HCT116 (cell line): ENCODE measurements at regions not wholly inside any gene's neighbourhood (a gene's known extent, or its start where the extent isn't known, plus 50 kb on each side); places are given as distances from the start of the nearest gene placed in this dataset.

Experiments used
- ATAC-seq: fragments of 200-7000 bp; cut with Tn5 transposase; 2 replicates; pipeline ENCODE4 v1.9.1; 2020; ENCODE audit warnings: mild to moderate bottlenecking, moderate library complexity
- BruUV-seq: library from RNA; stranded (reverse); fragments of 400-500 nt; replicated peaks from 2 replicates; lab custom pipeline; 2021; lab: Mats Ljungman, UMichigan
- CTCF ChIA-PET: fragments of 300-600 bp; sonication (Branson Sonifier 250); formaldehyde crosslinking; loops from one replicate; lab custom pipeline; 2021; ENCODE audit warnings: antibody characterized with exemption; lab: Charles Lee
- POLR2A ChIA-PET: fragments of 300-600, 350-600 bp; sonication (Branson Sonifier 250); formaldehyde crosslinking; loops from one replicate; lab custom pipeline; 2021; ENCODE audit warnings: antibody characterized with exemption; lab: Charles Lee
- RAD21 ChIA-PET, 2 experiments: fragments of 300-600 bp; sonication (Branson Sonifier 250); formaldehyde crosslinking; loops; one replicate each; lab custom pipeline; 2023; ENCODE audit warnings: low total read pairs in 2 of 2; ENCODE audit not compliant: uncharacterized antibody in 2 of 2, unreplicated experiment in 2 of 2, low non-redundant PET in 1 of 2; lab: Charles Lee
- DNase-seq: peaks from one replicate; pipeline ENCODE4 v3.0.0-alpha.2; 2010; ENCODE audit warnings: low read depth, low spot score
- H2AFZ ChIP-seq: fragments of 200-600 bp; shearing (Covaris generic), sonication (generic); 2 replicates; pipeline ENCODE4 v1.6.1; 2017; ENCODE audit warnings: low read depth, mixed run types, mixed read lengths, antibody characterized with exemption, low read length; ENCODE audit not compliant: poor library complexity, severe bottlenecking
- H3K27ac ChIP-seq: 2 replicates; pipeline ENCODE4 v1.5.1; 2012; ENCODE audit warnings: low read depth, low read length
- H3K27me3 ChIP-seq: fragments of 200-600 bp; sonication (generic); 2 replicates; pipeline ENCODE4 v1.6.1; 2016; ENCODE audit warnings: mixed run types, low read length, mixed read lengths; ENCODE audit not compliant: insufficient read depth
- H3K36me3 ChIP-seq, 2 experiments: fragments of 200-500 bp in 1 of 2; fragments of 200-600 bp in 1 of 2; sonication (Bioruptor generic) in 1 of 2; sonication (generic) in 1 of 2; 2 replicates each; pipeline versions ENCODE4 v1.5.1 to v1.6.1; 2014 to 2016; ENCODE audit warnings: low read length in 2 of 2, inconsistent platforms in 1 of 2, mixed read lengths in 1 of 2, mixed run types in 1 of 2; ENCODE audit not compliant: insufficient read depth in 2 of 2, control insufficient read depth in 1 of 2
- H3K4me1 ChIP-seq, 2 experiments: fragments of 200-600 bp in 1 of 2; sonication (generic) in 1 of 2; 2 replicates each; pipeline versions ENCODE4 v1.5.1 to v1.6.1; 2012 to 2017; ENCODE audit warnings: low read length in 2 of 2, inconsistent platforms in 1 of 2, mild to moderate bottlenecking in 1 of 2, mixed read lengths in 1 of 2, mixed run types in 1 of 2, moderate library complexity in 1 of 2; ENCODE audit not compliant: insufficient read depth in 2 of 2, control insufficient read depth in 1 of 2
- H3K4me2 ChIP-seq: fragments of 200-600 bp; sonication (generic); 2 replicates; pipeline ENCODE4 v1.6.1; 2017; ENCODE audit warnings: mixed run types, low read length, mixed read lengths
- H3K4me3 ChIP-seq, 2 experiments: fragments of 200-600 bp in 1 of 2; sonication (generic) in 1 of 2; replicated peaks in 1 of 2; 2 replicates each; pipeline ENCODE4 v1.5.1; 2011 to 2016; ENCODE audit warnings: low read length in 2 of 2, control low read depth in 1 of 2, low read depth in 1 of 2, mild to moderate bottlenecking in 1 of 2, mixed read lengths in 1 of 2, mixed run types in 1 of 2
- H3K79me2 ChIP-seq: fragments of 200-600 bp; sonication (generic); 2 replicates; pipeline ENCODE4 v1.6.1; 2017; ENCODE audit warnings: mild to moderate bottlenecking, mixed run types, low read length, moderate library complexity, mixed read lengths; ENCODE audit not compliant: insufficient read depth
- H3K9ac ChIP-seq: fragments of 200-600 bp; sonication (generic); 2 replicates; pipeline ENCODE4 v1.6.1; 2016; ENCODE audit warnings: low read length, mixed read lengths
- H3K9me2 ChIP-seq: fragments of 200-600 bp; sonication (generic), shearing (Covaris generic); 2 replicates; pipeline ENCODE4 v1.6.1; 2017; ENCODE audit warnings: mixed run types, mild to moderate bottlenecking, moderate library complexity; ENCODE audit not compliant: insufficient read depth
- H3K9me3 ChIP-seq, 2 experiments: fragments of 200-500 bp in 1 of 2; fragments of 200-600 bp in 1 of 2; sonication (Bioruptor generic) in 1 of 2; sonication (generic) in 1 of 2; 2 replicates each; pipeline ENCODE4 v1.6.1; 2014 to 2017; ENCODE audit warnings: low read length in 2 of 2, mixed read lengths in 2 of 2, inconsistent platforms in 1 of 2, low read depth in 1 of 2, mild to moderate bottlenecking in 1 of 2, mixed run types in 1 of 2, moderate library complexity in 1 of 2; ENCODE audit not compliant: control insufficient read depth in 1 of 2, insufficient read depth in 1 of 2
- H4K20me1 ChIP-seq: fragments of 200-600 bp; sonication (generic), shearing (Covaris generic); 2 replicates; pipeline ENCODE4 v1.6.1; 2017; ENCODE audit warnings: mixed run types, mild to moderate bottlenecking, moderate library complexity; ENCODE audit not compliant: insufficient read depth
- CBX3 ChIP-seq: IDR thresholded peaks from 2 replicates; pipeline ENCODE4 v1.6.1; 2012; ENCODE audit warnings: low read depth
- CTCF ChIP-seq, 3 experiments: fragments of 200-600 bp in 1 of 3; sonication (generic) in 1 of 3; IDR thresholded peaks in 2 of 3; conservative IDR thresholded peaks in 1 of 3; 2 replicates each; pipeline ENCODE4 v1.5.1; 2012 to 2017; ENCODE audit warnings: low read depth in 2 of 3, low read length in 2 of 3, antibody characterized with exemption in 1 of 3, borderline replicate concordance in 1 of 3, control low read depth in 1 of 3, mild to moderate bottlenecking in 1 of 3, mixed read lengths in 1 of 3, mixed run types in 1 of 3, moderate library complexity in 1 of 3; ENCODE audit not compliant: insufficient read depth in 1 of 3
- EGR1 ChIP-seq: IDR thresholded peaks from 2 replicates; pipeline ENCODE4 v1.6.1; 2012; ENCODE audit warnings: low read depth
- ELF1 ChIP-seq: IDR thresholded peaks from 2 replicates; pipeline ENCODE4 v1.6.1; 2012; ENCODE audit warnings: low read depth, borderline replicate concordance
- EZH2 ChIP-seq: fragments of 200-600 bp; sonication (generic); IDR thresholded peaks from 2 replicates; pipeline ENCODE4 v1.6.1; 2017; ENCODE audit warnings: antibody characterized with exemption, mixed run types
- EZH2phosphoT487 ChIP-seq: fragments of 200-600 bp; IDR thresholded peaks from 2 replicates; pipeline ENCODE4 v1.6.1; 2018; ENCODE audit warnings: antibody characterized with exemption, borderline replicate concordance
- FOSL1 ChIP-seq: IDR thresholded peaks from 2 replicates; pipeline ENCODE4 v1.6.1; 2012; ENCODE audit warnings: low read depth
- RAD21 ChIP-seq: IDR thresholded peaks from 2 replicates; pipeline ENCODE4 v1.6.1; 2012; ENCODE audit warnings: low read depth, mild to moderate bottlenecking
- REST ChIP-seq: IDR thresholded peaks from 2 replicates; pipeline ENCODE4 v1.6.1; 2012; ENCODE audit warnings: low read depth
- SRF ChIP-seq: IDR thresholded peaks from 2 replicates; pipeline ENCODE4 v1.6.1; 2012; ENCODE audit warnings: low read depth
- TCF7L2 ChIP-seq: IDR thresholded peaks from 2 replicates; pipeline ENCODE4 v1.7.0; 2011; ENCODE audit warnings: borderline replicate concordance, inconsistent platforms; ENCODE audit not compliant: insufficient read depth, insufficient read length; ENCODE audit errors: extremely low read depth
- YY1 ChIP-seq: IDR thresholded peaks from 2 replicates; pipeline ENCODE4 v1.6.1; 2011; ENCODE audit warnings: low read length, low read depth, moderate library complexity, mild to moderate bottlenecking; ENCODE audit not compliant: insufficient replicate concordance; ENCODE audit errors: extremely low read depth
- ZFX ChIP-seq: fragments of 450-650 bp; IDR thresholded peaks from 2 replicates; pipeline ENCODE4 v1.6.1; 2017
- intact Hi-C: fragments of 100-400 bp; cut with micrococcal nuclease; formaldehyde crosslinking; loops from 2 replicates; pipeline ENCODE4 v1.10.0; 2022
- TF ChIP-seq, protein P1 (sequence below): IDR thresholded peaks from 2 replicates; pipeline ENCODE4 v1.6.1; 2012
- TF ChIP-seq, protein P2 (sequence below): IDR thresholded peaks from 2 replicates; pipeline ENCODE4 v1.6.1; 2012

- TF ChIP-seq RAD21 (no peak), EGR1 (no peak), FOSL1 (no peak)
Observed at GRCh38 chr21:27502801-27503200, 535.9 kb upstream of the ADAMTS5 start (continued).

DNA sequence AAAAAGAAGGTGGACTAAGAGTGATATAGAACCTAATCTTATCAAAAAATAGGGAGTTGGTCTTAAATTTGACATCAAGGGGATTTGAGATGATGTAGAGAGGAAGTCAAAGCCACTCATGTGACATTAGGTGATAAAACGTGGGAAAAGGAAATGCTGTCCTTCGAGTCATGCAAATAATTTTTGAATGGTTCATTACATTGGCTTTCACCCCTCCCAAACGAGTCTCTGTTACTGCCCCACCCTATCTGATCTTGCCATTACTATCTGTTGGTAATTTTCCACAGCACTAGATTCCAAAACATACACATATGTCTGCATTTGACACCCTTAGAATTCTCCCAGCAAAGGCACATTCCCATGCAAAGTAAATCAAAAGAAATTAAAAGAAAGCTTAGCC is 531.1 kb upstream of the ADAMTS5 start:
- Histone ChIP-seq H3K4me1 (no peaks in the 10 kb centered on the region), H3K4me3 (no peak overlapping the region), H3K27me3 (no peaks in the 10 kb centered on the region), H3K27ac (no peak overlapping the region), H4K20me1 (no peaks in the 10 kb centered on the region), H2AFZ (no peak overlapping the region), H3K9me3 (peaks cover 8 to 20% of the 10 kb centered on the region in 2 experiments; a peak in 3 of 4 replicates), H3K36me3 (no peaks in the 10 kb centered on the region), H3K4me2 (no peak overlapping the region), H3K9me2 (no peaks in the 10 kb centered on the region), H3K79me2 (no peaks in the 10 kb centered on the region), H3K9ac (no peak overlapping the region)
- ChIA-PET CTCF (no interaction called here), RAD21 (no interaction called here), POLR2A (no interaction called here)
- ATAC-seq (no peak), DNase-seq (no peak)
- intact Hi-C loops, result no loop called here
- no TSS peak for BruUV-seq
- TF ChIP-seq YY1 (no peak), CBX3 (no peak), ELF1 (no peak), SRF (no peak), CTCF (IDR thresholded peaks at IDR 0.05 in 2 of 3, conservative IDR thresholded peaks at IDR 0.05 in 1 of 3; ENCODE audit: borderline replicate concordance in 1 of 3, insufficient read depth in 1 of 3, low read depth in 2 of 3, low read length in 2 of 3) (no peak), EZH2phosphoT487 (no peak), TCF7L2 (no peak), ZFX (no peak), EZH2 (no peak), REST (no peak), EGR1 (no peak)
- TF ChIP-seq, protein P1, sequence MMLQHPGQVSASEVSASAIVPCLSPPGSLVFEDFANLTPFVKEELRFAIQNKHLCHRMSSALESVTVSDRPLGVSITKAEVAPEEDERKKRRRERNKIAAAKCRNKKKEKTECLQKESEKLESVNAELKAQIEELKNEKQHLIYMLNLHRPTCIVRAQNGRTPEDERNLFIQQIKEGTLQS, result no peak
- TF ChIP-seq, protein P2, sequence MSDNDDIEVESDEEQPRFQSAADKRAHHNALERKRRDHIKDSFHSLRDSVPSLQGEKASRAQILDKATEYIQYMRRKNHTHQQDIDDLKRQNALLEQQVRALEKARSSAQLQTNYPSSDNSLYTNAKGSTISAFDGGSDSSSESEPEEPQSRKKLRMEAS, result no peak
